AG08395 (cell line): ENCODE measurements at regions not wholly inside any gene's neighbourhood (a gene's known extent, or its start where the extent isn't known, plus 50 kb on each side); places are given as distances from the start of the nearest gene placed in this dataset.

Source experiments
- DNase-seq: peaks from one replicate; pipeline ENCODE4 v3.0.0; 2012; ENCODE audit warnings: mixed read lengths, low spot score

GRCh38 chr6:21885532-21886114 is 292.1 kb downstream of the SOX4 start:
- peak; percentile 86 for DNase-seq

- DNase-seq: no peak
Measured at GRCh38 chr6:21886542-21887151, 293.1 kb downstream of the SOX4 start.

GRCh38 chr6:21887231-21888185 is 294.0 kb downstream of the SOX4 start:
- no peak for DNase-seq

- DNase-seq: no peak
Measured at GRCh38 chr6:21891080-21891479, 297.5 kb downstream of the SOX4 start.

GRCh38 chr6:21893793-21894192 is 300.2 kb downstream of the SOX4 start:
- DNase-seq: no peak

- DNase-seq: no peak
Measured at GRCh38 chr6:21895555-21895954, 302.0 kb downstream of the SOX4 start.

GRCh38 chr6:21898107-21898796 is 304.7 kb downstream of the SOX4 start:
- DNase-seq: no peak

GRCh38 chr6:21899708-21900107 is 306.2 kb downstream of the SOX4 start:
- no peak for DNase-seq

- peak; percentile 20 for DNase-seq
Measured at GRCh38 chr6:21900730-21901129, 307.2 kb downstream of the SOX4 start.

GRCh38 chr6:21902628-21903169 is 309.1 kb downstream of the SOX4 start:
- DNase-seq: no peak

- DNase-seq: no peak
Measured at GRCh38 chr6:21905531-21905930, 312.0 kb downstream of the SOX4 start.

- no peak for DNase-seq
Measured at GRCh38 chr6:21906826-21907225, 313.3 kb downstream of the SOX4 start.

- DNase-seq: no peak
Measured at GRCh38 chr6:21907291-21907690, 313.7 kb downstream of the SOX4 start.

GRCh38 chr6:21908161-21908848 is 314.8 kb downstream of the SOX4 start:
- DNase-seq: no peak

- DNase-seq: no peak
Measured at GRCh38 chr6:21909321-21909720, 315.8 kb downstream of the SOX4 start.

GRCh38 chr6:21911208-21911607 is 317.7 kb downstream of the SOX4 start:
- no peak for DNase-seq

GRCh38 chr6:21912151-21912832 is 318.7 kb downstream of the SOX4 start:
- no peak for DNase-seq

GRCh38 chr6:21914121-21914973 is 320.8 kb downstream of the SOX4 start:
- DNase-seq: no peak

GRCh38 chr6:21915707-21916260 is 322.2 kb downstream of the SOX4 start:
- DNase-seq: peak; percentile 30

- DNase-seq: no peak
Measured at GRCh38 chr6:21918041-21918440, 324.5 kb downstream of the SOX4 start.
